Activated CD4-positive, alpha-beta T cell treated with anti-CD3 and anti-CD28 coated beads, Interleukin-2, amount 10 ng/mL, durations not matched to agents 7 days and 5 days (primary cell): ENCODE measurements at regions not wholly inside any gene's neighbourhood (a gene's known extent, or its start where the extent isn't known, plus 50 kb on each side); places are given as distances from the start of the nearest gene placed in this dataset.
A peak's percentile ranks its signal among the peaks of the same experiment; 100 is the strongest.
"Not testable (repeated sequence)": the region's sequence is repeated elsewhere in the genome, so short reads cannot be mapped to it uniquely, and the experiment has no call there.

Experiments used
- CTCF ChIA-PET: fragments of 350-600 bp; sonication (Branson Sonifier 250); formaldehyde crosslinking; loops from one replicate; lab custom pipeline; 2021; ENCODE audit warnings: antibody characterized with exemption; lab: Charles Lee
- POLR2A ChIA-PET: fragments of 350-600 bp; sonication (Branson Sonifier 250); formaldehyde crosslinking; loops from one replicate; lab custom pipeline; 2021; ENCODE audit warnings: antibody characterized with exemption; lab: Charles Lee
- DNase-seq: peaks from one replicate; pipeline ENCODE4 v3.0.0-alpha.2; 2020
- H3K27ac Mint-ChIP-seq: one replicate; pipeline ENCODE4 v1.8.0; 2021; ENCODE audit warnings: mild to moderate bottlenecking, moderate library complexity, mixed read lengths
- H3K27me3 Mint-ChIP-seq: one replicate; pipeline ENCODE4 v1.8.0; 2021; ENCODE audit warnings: mixed read lengths
- H3K36me3 Mint-ChIP-seq: one replicate; pipeline ENCODE4 v1.8.0; 2021; ENCODE audit warnings: low read depth, mixed read lengths
- H3K4me1 Mint-ChIP-seq: one replicate; pipeline ENCODE4 v1.8.0; 2021; ENCODE audit warnings: mixed read lengths
- H3K4me3 Mint-ChIP-seq: one replicate; pipeline ENCODE4 v1.8.0; 2021; ENCODE audit warnings: mild to moderate bottlenecking, moderate library complexity, mixed read lengths
- H3K9me3 Mint-ChIP-seq: one replicate; pipeline ENCODE4 v1.8.0; 2021; ENCODE audit warnings: mixed read lengths

GRCh38 chr4:164648151-164648848, 105.6 kb upstream of the SMIM31 start:
- Mint-ChIP-seq H3K4me3 (no peak overlapping the region), H3K36me3 (no peaks in the 10 kb centered on the region), H3K4me1 (no peaks in the 10 kb centered on the region), H3K27ac (no peak overlapping the region), H3K9me3 (no peaks in the 10 kb centered on the region), H3K27me3 (no peaks in the 10 kb centered on the region)
- ChIA-PET POLR2A (no interaction called here), CTCF (no interaction called here)
- DNase-seq, result no peak

GRCh38 chr4:164648849-164649212, 105.1 kb upstream of the SMIM31 start:
- no peaks in the 10 kb centered on the region for H3K27me3 Mint-ChIP-seq
- no peaks in the 10 kb centered on the region for H3K36me3 Mint-ChIP-seq
- POLR2A ChIA-PET, result no interaction called here
- H3K4me1 Mint-ChIP-seq, result no peaks in the 10 kb centered on the region
- H3K27ac Mint-ChIP-seq, result no peak overlapping the region
- CTCF ChIA-PET, result no interaction called here
- H3K9me3 Mint-ChIP-seq, result no peaks in the 10 kb centered on the region
- DNase-seq, result no peak
- H3K4me3 Mint-ChIP-seq, result no peak overlapping the region

GRCh38 chr4:164659765-164660164, 94.2 kb upstream of the SMIM31 start:
- H3K27ac Mint-ChIP-seq, result no peak overlapping the region
- peaks cover 12% of the 10 kb centered on the region for H3K9me3 Mint-ChIP-seq
- H3K4me3 Mint-ChIP-seq, result no peak overlapping the region
- H3K4me1 Mint-ChIP-seq, result no peaks in the 10 kb centered on the region
- POLR2A ChIA-PET, result no interaction called here
- no peak for DNase-seq
- H3K36me3 Mint-ChIP-seq, result no peaks in the 10 kb centered on the region
- H3K27me3 Mint-ChIP-seq, result peaks cover 1% of the 10 kb centered on the region
- CTCF ChIA-PET, result no interaction called here

- DNase-seq, H3K9me3 Mint-ChIP-seq, CTCF ChIA-PET, H3K36me3 Mint-ChIP-seq, POLR2A ChIA-PET, H3K4me3 Mint-ChIP-seq, H3K27ac Mint-ChIP-seq, H3K27me3 Mint-ChIP-seq, H3K4me1 Mint-ChIP-seq: not testable (repeated sequence)
These were observed 77.8 kb upstream of the SMIM31 start for GRCh38 chr4:164676152-164676551.

GRCh38 chr4:164683040-164683439, 70.9 kb upstream of the SMIM31 start:
- H3K36me3 Mint-ChIP-seq, result no peaks in the 10 kb centered on the region
- DNase-seq, result no peak
- no peaks in the 10 kb centered on the region for H3K4me1 Mint-ChIP-seq
- ChIA-PET CTCF (no interaction called here), POLR2A (no interaction called here)
- H3K27ac Mint-ChIP-seq, result no peak overlapping the region
- H3K4me3 Mint-ChIP-seq, result no peak overlapping the region
- no peaks in the 10 kb centered on the region for H3K27me3 Mint-ChIP-seq
- H3K9me3 Mint-ChIP-seq, result no peaks in the 10 kb centered on the region

- peaks cover 2% of the 10 kb centered on the region for H3K27me3 Mint-ChIP-seq
- H3K9me3 Mint-ChIP-seq, result no peaks in the 10 kb centered on the region
- ChIA-PET POLR2A (no interaction called here), CTCF (no interaction called here)
- H3K4me3 Mint-ChIP-seq, result no peak overlapping the region
- H3K4me1 Mint-ChIP-seq, result no peaks in the 10 kb centered on the region
- DNase-seq, result no peak
- H3K27ac Mint-ChIP-seq, result no peak overlapping the region
- no peaks in the 10 kb centered on the region for H3K36me3 Mint-ChIP-seq
These were observed 58.3 kb upstream of the SMIM31 start for GRCh38 chr4:164695650-164696049.

GRCh38 chr4:164700471-164700870, 53.5 kb upstream of the SMIM31 start:
- H3K4me1 Mint-ChIP-seq, result peaks cover 1% of the 10 kb centered on the region
- DNase-seq, result peak; percentile 10
- H3K27ac Mint-ChIP-seq, result no peak overlapping the region
- H3K36me3 Mint-ChIP-seq, result no peaks in the 10 kb centered on the region
- H3K27me3 Mint-ChIP-seq, result peaks cover 7% of the 10 kb centered on the region
- no peak overlapping the region for H3K4me3 Mint-ChIP-seq
- ChIA-PET POLR2A (no interaction called here), CTCF (no interaction called here)
- H3K9me3 Mint-ChIP-seq, result no peaks in the 10 kb centered on the region

GRCh38 chr4:164701665-164702064, 52.3 kb upstream of the SMIM31 start:
- ChIA-PET POLR2A (interaction anchor here (0.7 kb wide), 1 partner anchor 10 kb away, joined by 7 read pairs; no protein-coding TSS in a partner anchor), CTCF (no interaction called here)
- H3K27me3 Mint-ChIP-seq, result peaks cover 7% of the 10 kb centered on the region
- no peak for DNase-seq
- H3K4me3 Mint-ChIP-seq, result no peak overlapping the region
- no peak overlapping the region for H3K27ac Mint-ChIP-seq
- no peaks in the 10 kb centered on the region for H3K9me3 Mint-ChIP-seq
- H3K4me1 Mint-ChIP-seq, result peaks cover 1% of the 10 kb centered on the region
- H3K36me3 Mint-ChIP-seq, result no peaks in the 10 kb centered on the region
